ENCODE measurements at regions not wholly inside any gene's neighbourhood (a gene's known extent, or its start where the extent isn't known, plus 50 kb on each side); places are given as distances from the start of the nearest gene placed in this dataset.

DNA sequence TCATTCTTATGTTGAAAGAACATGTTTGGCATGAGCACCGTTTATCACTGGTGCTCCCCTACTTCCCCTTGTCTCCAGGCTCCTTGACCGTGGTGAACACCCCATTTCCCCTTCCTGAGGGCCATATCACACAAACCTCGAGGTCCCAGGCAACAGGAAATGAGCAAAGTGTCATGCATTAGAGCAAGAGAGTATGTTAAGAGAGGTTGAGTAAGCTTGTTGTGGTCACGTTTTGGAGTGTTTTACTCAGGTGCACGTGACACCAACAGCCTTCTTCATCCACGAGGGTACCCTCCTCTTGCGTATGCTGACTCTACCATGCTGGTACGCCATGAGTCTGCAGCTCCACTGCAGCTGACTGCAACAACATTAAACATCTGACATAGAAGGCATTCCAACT lies 482.2 kb upstream of the NBEA start:
- H3K36me3 Mint-ChIP-seq (ENCODE audit: insufficient read depth) = no peaks in the 10 kb centered on the region
- no peak overlapping the region for H3K27ac Mint-ChIP-seq
- DNase-seq (no peak), ATAC-seq (replicated peaks) (no peak)
- H3K4me1 Mint-ChIP-seq (ENCODE audit: low read depth in 2 of 2) = no peaks in the 10 kb centered on the region
- no peaks in the 10 kb centered on the region for H3K27me3 Mint-ChIP-seq
- peaks cover 8 to 13% of the 10 kb centered on the region in 2 donors for H3K9me3 Mint-ChIP-seq
- no peak overlapping the region for H3K4me3 Mint-ChIP-seq

DNA sequence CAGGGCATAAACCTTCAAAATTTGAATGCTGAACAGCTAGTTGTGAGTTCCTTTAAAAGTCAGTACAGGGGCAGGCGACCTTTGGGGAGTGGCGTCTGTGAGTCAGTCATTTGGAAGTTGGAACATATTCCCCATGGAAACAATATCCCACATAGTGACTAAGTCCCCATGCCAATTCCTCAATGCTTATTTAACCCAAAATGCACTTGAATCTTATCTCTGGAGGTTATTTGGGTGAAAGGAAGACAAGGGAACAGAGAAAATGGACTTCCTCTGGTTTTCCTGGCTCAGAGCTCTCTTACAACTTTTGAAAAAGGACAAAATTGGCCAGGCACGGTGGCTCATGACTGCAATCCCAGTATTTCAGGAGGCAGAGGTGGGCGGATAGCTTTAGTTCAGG lies 479.2 kb upstream of the NBEA start:
- H3K27ac Mint-ChIP-seq = no peak overlapping the region
- H3K9me3 Mint-ChIP-seq = peaks cover 5 to 8% of the 10 kb centered on the region in 2 donors
- no peaks in the 10 kb centered on the region for H3K4me1 Mint-ChIP-seq (ENCODE audit: low read depth in 2 of 2)
- no peaks in the 10 kb centered on the region for H3K27me3 Mint-ChIP-seq
- H3K36me3 Mint-ChIP-seq (ENCODE audit: insufficient read depth) = no peaks in the 10 kb centered on the region
- ATAC-seq (replicated peaks) (no peak), DNase-seq (no peak)
- no peak overlapping the region for H3K4me3 Mint-ChIP-seq

DNA sequence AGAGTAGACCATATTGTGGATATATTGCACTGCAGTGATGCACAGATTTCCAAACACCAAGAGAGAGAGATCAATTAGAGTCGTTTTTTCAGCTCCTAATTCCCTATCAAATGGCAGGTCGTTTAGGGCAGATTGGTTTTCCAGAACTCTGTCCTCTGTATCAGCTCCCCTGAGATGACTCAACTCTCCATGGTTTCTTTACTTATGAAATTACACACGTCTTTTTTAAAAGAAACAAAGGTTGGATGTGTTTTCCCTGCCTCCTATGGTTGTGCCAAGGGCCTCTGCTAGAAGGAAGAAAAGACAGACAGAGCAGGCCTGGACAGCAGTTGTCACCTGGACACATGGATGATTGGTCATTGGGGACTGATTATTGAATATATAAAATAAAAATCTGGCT lies 478.1 kb upstream of the NBEA start:
- H3K4me3 Mint-ChIP-seq = no peak overlapping the region
- H3K9me3 Mint-ChIP-seq = peaks cover 5 to 8% of the 10 kb centered on the region in 2 donors
- no peak for ATAC-seq (replicated peaks)
- no peaks in the 10 kb centered on the region for H3K36me3 Mint-ChIP-seq (ENCODE audit: insufficient read depth)
- H3K4me1 Mint-ChIP-seq (ENCODE audit: low read depth in 2 of 2) = no peaks in the 10 kb centered on the region
- no peaks in the 10 kb centered on the region for H3K27me3 Mint-ChIP-seq
- no peak overlapping the region for H3K27ac Mint-ChIP-seq
- DNase-seq = no peak

DNA sequence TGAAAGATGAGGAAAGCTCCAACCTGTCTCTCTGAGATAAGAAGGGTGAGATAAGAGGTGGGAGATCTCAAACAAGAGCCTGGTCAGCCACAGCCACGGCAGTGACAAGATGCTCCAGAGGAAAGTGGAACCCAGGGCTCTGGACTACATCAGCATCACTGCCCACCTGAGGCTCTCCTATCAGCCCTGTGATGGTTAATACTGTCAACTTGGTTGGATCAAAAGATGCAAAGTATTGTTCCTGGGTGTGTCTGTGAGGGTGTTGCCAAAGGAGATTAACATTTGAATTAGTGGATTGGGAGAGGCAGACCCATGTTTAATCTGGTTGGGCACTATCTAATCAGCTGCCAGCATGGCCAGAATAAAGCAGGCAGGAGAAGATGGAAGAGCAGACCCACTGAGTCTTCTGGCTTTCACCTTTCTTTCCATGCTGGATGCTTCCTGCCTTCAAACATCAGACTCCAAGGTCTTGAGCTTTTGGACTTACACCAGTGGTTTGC lies 476.6 kb upstream of the NBEA start:
- Mint-ChIP-seq H3K27ac (no peak overlapping the region), H3K4me1 (ENCODE audit: low read depth in 2 of 2) (no peaks in the 10 kb centered on the region), H3K36me3 (ENCODE audit: insufficient read depth) (no peaks in the 10 kb centered on the region), H3K27me3 (no peaks in the 10 kb centered on the region), H3K9me3 (peaks cover 5 to 8% of the 10 kb centered on the region in 2 donors), H3K4me3 (no peak overlapping the region)
- no peak for DNase-seq
- ATAC-seq (replicated peaks) = no peak

DNA sequence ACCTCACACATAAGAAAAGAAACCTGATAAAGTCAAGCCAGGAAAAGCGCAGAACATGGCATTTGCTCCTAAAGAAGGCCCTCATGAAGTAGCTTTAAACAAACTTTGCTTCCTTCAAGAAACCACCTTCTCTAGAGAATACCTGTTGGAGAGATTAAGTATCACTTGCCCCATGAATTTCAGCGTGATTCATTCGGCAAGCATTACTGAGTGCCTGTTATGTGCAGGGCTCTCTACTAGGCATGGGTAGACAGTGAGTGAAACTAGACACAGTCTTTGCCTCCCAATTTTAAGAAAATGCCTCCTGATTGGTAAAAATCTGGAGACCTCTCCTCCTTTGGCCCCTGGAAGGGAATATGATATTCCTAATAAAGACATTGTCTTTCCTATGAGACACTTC lies 475.8 kb upstream of the NBEA start:
- ATAC-seq (replicated peaks) (no peak), DNase-seq (no peak)
- H3K4me3 Mint-ChIP-seq = no peak overlapping the region
- no peak overlapping the region for H3K27ac Mint-ChIP-seq
- H3K27me3 Mint-ChIP-seq = no peaks in the 10 kb centered on the region
- H3K4me1 Mint-ChIP-seq (ENCODE audit: low read depth in 2 of 2) = no peaks in the 10 kb centered on the region
- H3K9me3 Mint-ChIP-seq = peaks cover 10 to 11% of the 10 kb centered on the region in 2 donors
- no peaks in the 10 kb centered on the region for H3K36me3 Mint-ChIP-seq (ENCODE audit: insufficient read depth)

DNA sequence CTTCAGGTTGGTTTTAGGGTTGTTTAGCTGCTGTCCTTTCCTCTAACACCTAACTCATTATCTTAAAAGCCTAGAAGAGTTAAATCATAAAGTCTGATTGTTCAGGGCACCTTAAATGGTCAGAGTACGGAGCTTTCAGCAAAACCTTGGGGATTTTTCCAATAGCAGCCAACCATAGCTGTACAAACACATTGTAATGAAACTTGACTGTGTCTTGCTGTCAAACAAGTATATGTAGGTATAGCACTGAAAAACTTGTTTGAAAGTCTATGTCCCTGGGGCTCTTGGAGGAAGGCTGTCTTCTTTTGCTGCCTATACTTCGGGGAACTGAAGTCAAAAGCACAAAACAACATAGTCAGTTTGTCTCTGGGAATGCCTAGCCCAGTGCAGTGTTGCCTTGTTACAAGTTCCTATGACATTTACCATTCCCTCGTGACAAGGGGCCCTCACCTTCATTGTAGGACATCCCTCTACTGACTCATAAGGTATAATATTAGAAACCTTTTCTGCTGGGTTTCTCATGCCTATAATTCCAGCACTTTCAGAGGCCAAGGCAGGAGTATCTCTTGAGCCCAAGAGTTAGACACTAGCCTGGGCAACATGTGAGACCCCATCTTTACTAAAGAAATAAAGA lies 474.5 kb upstream of the NBEA start:
- no peak overlapping the region for H3K4me3 Mint-ChIP-seq
- H3K36me3 Mint-ChIP-seq (ENCODE audit: insufficient read depth) = no peaks in the 10 kb centered on the region
- H3K27ac Mint-ChIP-seq = no peak overlapping the region
- H3K4me1 Mint-ChIP-seq (ENCODE audit: low read depth in 2 of 2) = no peaks in the 10 kb centered on the region
- H3K9me3 Mint-ChIP-seq = peaks cover 10 to 18% of the 10 kb centered on the region in 2 donors
- no peaks in the 10 kb centered on the region for H3K27me3 Mint-ChIP-seq
- ATAC-seq (replicated peaks) (no peak), DNase-seq (no peak)

DNA sequence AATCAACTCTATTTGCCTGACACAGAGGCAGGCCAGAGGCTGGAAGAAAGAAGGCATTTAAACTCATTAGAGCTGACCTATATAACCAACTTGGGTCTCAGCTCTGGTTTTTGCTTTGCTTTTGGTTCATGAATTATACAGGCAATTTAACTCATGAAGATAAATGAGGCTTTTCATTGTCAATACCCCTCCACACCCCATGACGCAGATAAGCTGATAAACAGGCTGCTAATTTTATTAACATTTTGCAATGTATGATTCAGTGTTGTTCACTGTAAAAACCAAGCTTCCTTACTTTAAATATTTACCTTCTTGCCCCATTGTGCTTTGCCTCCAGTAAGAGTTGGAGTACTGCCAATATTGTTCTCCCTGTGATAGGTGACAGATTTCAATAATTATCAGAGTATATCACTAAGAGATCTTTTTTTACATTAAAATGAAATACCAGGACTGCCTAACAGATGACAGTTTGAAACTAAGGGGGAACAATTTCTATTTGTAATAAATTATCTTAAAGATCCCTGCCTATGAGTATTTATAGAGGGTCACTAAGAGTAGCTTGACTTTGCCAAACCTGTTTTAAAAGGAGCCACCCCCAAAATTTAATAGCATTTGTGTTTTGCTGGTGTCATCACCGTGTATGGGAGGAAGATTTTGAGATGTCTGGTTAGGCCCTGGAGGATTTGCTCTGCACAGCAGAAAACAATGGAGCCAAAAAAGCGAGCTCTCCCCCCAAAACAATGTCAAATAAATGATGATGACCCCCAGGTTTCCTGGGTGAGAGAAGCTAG lies 472.7 kb upstream of the NBEA start:
- H3K27ac Mint-ChIP-seq = no peak overlapping the region

DNA sequence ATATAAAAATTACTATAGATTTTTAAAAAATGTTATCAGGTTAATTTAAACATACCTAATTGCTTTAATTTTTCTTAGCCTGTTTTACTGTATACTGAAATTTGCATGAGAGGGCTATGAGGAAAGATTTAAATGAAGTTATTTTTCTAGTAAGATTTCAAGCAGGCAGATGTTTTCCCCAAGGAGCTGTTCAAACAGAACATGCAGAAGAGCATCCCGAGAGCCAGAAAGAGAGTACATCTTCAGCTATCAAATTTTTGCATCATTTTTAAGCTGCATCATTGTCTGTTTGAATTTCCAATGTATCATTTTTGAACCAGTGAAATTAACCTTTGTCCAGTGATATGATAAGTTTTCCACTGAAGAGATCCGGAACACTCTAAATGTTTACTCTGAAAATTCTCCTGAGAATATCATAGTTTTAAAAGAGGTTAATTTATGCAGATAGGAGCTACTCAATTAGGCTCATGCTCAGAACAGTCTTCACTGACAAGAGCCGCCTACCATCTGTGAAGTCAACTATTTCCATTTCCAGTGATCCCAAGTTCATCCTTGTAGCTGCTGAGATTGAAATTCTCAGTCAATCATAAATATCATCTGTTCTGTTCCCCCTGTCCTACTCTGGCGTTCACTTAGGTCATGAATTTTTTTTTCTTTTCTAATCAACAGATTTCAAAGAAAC lies 467.7 kb upstream of the NBEA start:
- DNase-seq (no peak), ATAC-seq (replicated peaks) (no peak)
- Mint-ChIP-seq H3K4me3 (no peak overlapping the region), H3K27me3 (no peaks in the 10 kb centered on the region), H3K4me1 (ENCODE audit: low read depth in 2 of 2) (no peaks in the 10 kb centered on the region), H3K9me3 (peaks cover 12 to 34% of the 10 kb centered on the region in 2 donors), H3K27ac (no peak overlapping the region), H3K36me3 (ENCODE audit: insufficient read depth) (no peaks in the 10 kb centered on the region)

More for the DNA sequence above, 472.7 kb upstream of the NBEA start:
- no peaks in the 10 kb centered on the region for H3K27me3 Mint-ChIP-seq
- DNase-seq = no peak
- H3K4me3 Mint-ChIP-seq = no peak overlapping the region
- H3K9me3 Mint-ChIP-seq = peaks cover 7 to 13% of the 10 kb centered on the region in 2 donors
- H3K36me3 Mint-ChIP-seq (ENCODE audit: insufficient read depth) = no peaks in the 10 kb centered on the region
- H3K4me1 Mint-ChIP-seq (ENCODE audit: low read depth in 2 of 2) = no peaks in the 10 kb centered on the region
- ATAC-seq (replicated peaks) = no peak

DNA sequence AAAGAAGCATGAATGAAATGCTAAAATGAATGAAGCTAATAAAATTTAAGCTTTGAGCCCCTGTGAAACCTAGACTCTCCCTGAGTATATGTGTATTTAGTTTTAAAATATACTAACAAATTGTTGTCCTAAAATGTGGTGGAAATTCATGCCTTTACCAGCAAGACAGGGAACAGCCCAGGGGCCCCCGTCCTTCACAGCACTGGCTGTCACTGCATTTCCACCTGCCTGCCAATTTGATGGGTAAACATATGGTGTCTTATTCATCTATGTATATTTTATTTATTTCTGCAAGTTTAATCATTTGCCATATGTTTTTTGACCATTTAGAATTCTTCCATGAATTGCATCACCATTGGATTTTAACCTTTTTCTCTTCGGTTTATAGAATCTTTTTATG lies 463.7 kb upstream of the NBEA start:
- ATAC-seq (replicated peaks) (no peak), DNase-seq (no peak)
- H3K9me3 Mint-ChIP-seq = peaks cover 10 to 21% of the 10 kb centered on the region in 2 donors
- H3K4me3 Mint-ChIP-seq = no peak overlapping the region
- no peaks in the 10 kb centered on the region for H3K36me3 Mint-ChIP-seq (ENCODE audit: insufficient read depth)
- H3K27ac Mint-ChIP-seq = no peak overlapping the region
- no peaks in the 10 kb centered on the region for H3K27me3 Mint-ChIP-seq
- H3K4me1 Mint-ChIP-seq (ENCODE audit: low read depth in 2 of 2) = no peaks in the 10 kb centered on the region

DNA sequence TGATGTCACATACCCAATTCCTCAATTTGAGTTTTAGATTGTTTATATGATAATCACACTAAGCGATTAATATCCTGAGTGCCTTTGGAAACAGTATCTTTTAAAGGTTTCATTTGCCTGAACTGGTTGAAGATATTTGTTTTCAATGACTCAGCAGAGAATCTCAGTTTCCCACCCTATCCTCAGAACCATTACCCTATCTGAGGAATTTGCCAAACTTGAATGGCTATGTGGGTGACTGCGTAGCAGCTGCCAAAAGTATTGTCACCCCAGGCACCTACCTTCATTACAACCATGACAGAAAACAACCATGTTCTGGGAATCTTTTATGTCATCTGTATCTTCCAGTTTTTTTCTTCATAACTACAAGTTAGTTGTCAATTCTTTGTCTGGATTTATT lies 440.1 kb upstream of the NBEA start:
- DNase-seq = no peak
- no peaks in the 10 kb centered on the region for H3K36me3 Mint-ChIP-seq (ENCODE audit: insufficient read depth)
- no peak for ATAC-seq (replicated peaks)
- H3K9me3 Mint-ChIP-seq = peaks cover 2 to 8% of the 10 kb centered on the region in 2 donors
- no peak overlapping the region for H3K27ac Mint-ChIP-seq
- no peak overlapping the region for H3K4me3 Mint-ChIP-seq
- no peaks in the 10 kb centered on the region for H3K4me1 Mint-ChIP-seq (ENCODE audit: low read depth in 2 of 2)
- H3K27me3 Mint-ChIP-seq = no peaks in the 10 kb centered on the region

DNA sequence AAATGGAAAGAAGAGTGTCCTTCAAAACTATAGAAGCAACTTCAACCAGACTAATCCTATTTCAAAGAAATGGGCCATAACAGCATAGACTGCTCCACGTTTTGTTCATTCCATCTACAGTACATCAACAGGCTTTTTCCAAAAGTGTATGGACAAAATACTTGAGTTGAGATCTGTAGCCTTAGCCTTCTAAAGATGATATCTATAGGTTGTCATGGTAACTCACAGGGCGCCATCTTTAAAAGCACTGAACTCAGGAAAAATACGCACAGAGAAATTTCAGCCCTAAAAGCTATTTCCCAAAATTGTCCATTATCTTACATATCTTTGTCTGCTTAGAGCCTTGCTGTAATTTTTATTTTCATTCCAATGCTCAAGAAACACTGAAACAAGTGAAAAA lies 439.4 kb upstream of the NBEA start:
- ATAC-seq (replicated peaks) (no peak), DNase-seq (no peak)
- Mint-ChIP-seq H3K27me3 (no peaks in the 10 kb centered on the region), H3K27ac (no peak overlapping the region), H3K36me3 (ENCODE audit: insufficient read depth) (no peaks in the 10 kb centered on the region), H3K4me3 (no peak overlapping the region), H3K4me1 (ENCODE audit: low read depth in 2 of 2) (no peaks in the 10 kb centered on the region), H3K9me3 (peaks cover 3 to 14% of the 10 kb centered on the region in 2 donors)

DNA sequence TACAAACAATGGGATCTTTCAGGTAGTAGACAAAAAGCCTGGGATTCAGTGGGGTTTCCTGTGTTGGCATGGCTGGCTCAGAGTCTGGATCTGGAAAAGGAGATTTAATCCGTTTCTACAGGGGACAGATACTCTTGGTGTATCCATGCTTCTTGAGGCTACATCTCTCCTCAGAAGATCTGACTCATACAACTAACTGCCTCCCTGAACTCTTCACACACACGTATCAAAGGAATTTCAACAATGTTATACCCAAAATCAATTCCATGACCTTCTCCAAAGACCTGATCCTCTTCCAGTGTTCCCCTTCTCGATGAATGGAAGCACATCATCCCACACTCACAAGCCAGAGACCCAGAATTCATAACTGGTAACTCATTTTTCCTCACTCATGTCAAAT lies 435.3 kb upstream of the NBEA start:
- H3K4me3 Mint-ChIP-seq = no peak overlapping the region

DNA sequence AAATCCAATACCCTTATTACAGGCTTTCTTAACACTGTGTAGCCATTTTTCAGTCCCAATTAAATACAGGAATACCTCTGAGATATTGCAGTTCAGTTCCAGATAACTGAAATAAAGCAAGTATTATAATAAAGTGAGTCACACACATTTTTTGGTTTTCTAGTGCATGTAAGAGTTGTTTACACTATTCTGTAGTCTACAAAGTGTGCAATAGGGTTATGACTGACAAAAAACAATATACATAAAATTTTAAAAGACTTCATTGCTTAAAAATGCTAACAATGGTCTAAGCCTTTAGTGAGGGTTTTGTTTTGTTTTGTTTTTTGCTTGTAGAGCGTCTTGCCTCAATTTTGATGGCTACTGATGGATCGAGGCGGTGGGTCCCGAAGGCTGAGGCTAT lies 434.4 kb upstream of the NBEA start:
- H3K4me3 Mint-ChIP-seq = no peak overlapping the region
- no peak overlapping the region for H3K27ac Mint-ChIP-seq
- no peaks in the 10 kb centered on the region for H3K36me3 Mint-ChIP-seq (ENCODE audit: insufficient read depth)
- no peaks in the 10 kb centered on the region for H3K4me1 Mint-ChIP-seq (ENCODE audit: low read depth in 2 of 2)
- ATAC-seq (replicated peaks) = no peak
- no peak for DNase-seq
- H3K27me3 Mint-ChIP-seq = no peaks in the 10 kb centered on the region
- peaks cover 3 to 31% of the 10 kb centered on the region in 2 donors for H3K9me3 Mint-ChIP-seq

More for the DNA sequence above, 435.3 kb upstream of the NBEA start:
- H3K9me3 Mint-ChIP-seq = peaks cover 3 to 31% of the 10 kb centered on the region in 2 donors
- H3K27me3 Mint-ChIP-seq = no peaks in the 10 kb centered on the region
- DNase-seq (no peak), ATAC-seq (replicated peaks) (no peak)
- H3K4me1 Mint-ChIP-seq (ENCODE audit: low read depth in 2 of 2) = no peaks in the 10 kb centered on the region
- no peaks in the 10 kb centered on the region for H3K36me3 Mint-ChIP-seq (ENCODE audit: insufficient read depth)
- no peak overlapping the region for H3K27ac Mint-ChIP-seq

DNA sequence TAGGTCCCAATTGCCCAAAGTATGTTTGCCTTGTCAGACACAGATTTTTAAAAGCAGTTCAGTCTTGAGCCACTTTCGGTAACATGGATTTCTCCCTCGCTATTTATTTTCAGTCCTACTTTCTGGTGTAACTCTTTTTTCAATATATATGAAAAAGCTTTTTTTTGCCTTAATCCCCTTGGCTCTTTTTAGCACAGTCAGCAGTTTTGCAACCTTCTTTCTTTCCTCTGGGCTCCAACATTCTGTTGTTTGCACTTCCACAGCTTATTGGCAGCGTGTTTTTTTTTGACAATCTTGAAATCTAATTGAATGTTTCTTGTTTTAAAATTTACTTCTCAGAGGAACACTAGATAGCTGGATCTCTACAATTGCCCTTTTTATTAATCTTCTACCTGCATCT lies 429.3 kb upstream of the NBEA start:
- H3K27me3 Mint-ChIP-seq = no peaks in the 10 kb centered on the region
- H3K9me3 Mint-ChIP-seq = peaks cover 0 to 25% of the 10 kb centered on the region in 2 donors
- no peaks in the 10 kb centered on the region for H3K36me3 Mint-ChIP-seq (ENCODE audit: insufficient read depth)
- H3K27ac Mint-ChIP-seq = no peak overlapping the region
- no peaks in the 10 kb centered on the region for H3K4me1 Mint-ChIP-seq (ENCODE audit: low read depth in 2 of 2)
- no peak overlapping the region for H3K4me3 Mint-ChIP-seq
- DNase-seq = no peak
- no peak for ATAC-seq (replicated peaks)

Measured in effector memory CD8-positive, alpha-beta T cell (primary cell).